ENCODE measurements at regions not wholly inside any gene's neighbourhood (a gene's known extent, or its start where the extent isn't known, plus 50 kb on each side); places are given as distances from the start of the nearest gene placed in this dataset.

DNA sequence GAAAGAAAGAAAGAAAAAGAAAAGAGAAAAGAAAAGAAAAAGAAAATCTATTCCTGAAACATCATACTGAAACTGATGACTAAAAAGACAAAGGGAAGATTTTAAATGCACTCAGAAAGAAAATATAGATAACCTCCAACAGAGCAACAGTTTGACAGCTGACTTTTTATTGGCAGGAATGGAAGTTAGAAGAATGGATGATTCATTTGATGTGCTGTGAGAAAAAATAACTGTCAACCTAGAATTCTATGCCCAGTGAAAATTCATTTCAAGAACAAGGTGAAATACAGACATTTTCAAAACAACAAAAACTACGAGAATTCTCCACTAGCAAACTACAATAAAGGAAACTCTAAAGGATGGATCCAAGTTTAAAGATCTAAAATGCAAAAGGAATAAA lies 50.5 kb upstream of the HSPA12A start:
- no peak for DNase-seq (ENCODE audit: low spot score)

DNA sequence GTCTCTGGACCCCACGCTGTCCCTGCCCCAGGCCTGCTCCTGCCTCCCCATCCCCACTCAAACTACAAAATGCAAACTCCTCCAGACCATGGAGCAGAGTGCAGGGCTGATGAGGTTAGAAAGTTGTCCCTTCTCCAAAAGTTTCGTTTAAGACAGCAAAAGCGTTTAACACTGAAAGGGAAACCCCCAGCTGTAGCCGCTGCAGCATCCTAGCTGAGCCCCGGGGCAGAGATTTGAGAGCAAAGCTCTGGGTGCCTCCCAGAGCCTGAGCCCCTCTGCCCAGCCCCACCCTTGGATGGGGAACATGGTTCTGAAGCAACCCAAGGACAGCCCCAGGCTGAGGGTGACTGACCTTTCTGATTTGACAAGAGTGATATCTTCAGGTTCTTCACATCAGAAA lies 52.8 kb upstream of the ENO4 start:
- no peak for DNase-seq (ENCODE audit: low spot score)

DNA sequence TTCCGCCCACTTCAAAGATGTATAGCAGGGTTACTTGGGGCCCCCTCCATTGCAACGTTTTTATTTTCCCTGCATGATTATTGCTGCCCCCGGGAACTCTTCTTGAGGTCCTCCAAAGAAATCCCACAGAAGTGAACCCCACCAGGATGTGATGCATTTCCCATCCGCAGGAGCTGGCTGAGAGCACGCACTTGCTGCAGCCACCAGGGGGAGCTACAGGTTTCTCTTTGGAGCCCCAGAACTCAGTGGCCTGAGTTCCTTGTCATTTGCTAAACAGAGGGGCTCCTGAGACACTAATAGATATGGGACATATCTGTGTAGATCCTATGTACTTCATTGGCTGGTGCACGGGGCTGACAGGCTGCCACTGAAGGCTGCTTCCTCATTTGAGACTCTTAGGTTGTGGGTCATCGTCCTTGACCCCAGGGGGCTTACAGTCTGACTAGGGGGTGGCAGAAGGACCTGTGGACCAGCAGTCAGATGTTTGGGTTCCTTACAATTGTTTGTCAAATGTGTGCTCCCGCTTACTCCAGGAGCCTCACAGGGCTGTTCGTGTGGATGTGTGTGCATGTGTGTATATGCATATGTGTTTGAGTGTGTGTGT lies 52.3 kb upstream of the ENO4 start:
- peak; percentile 71 for DNase-seq (ENCODE audit: low spot score)

DNA sequence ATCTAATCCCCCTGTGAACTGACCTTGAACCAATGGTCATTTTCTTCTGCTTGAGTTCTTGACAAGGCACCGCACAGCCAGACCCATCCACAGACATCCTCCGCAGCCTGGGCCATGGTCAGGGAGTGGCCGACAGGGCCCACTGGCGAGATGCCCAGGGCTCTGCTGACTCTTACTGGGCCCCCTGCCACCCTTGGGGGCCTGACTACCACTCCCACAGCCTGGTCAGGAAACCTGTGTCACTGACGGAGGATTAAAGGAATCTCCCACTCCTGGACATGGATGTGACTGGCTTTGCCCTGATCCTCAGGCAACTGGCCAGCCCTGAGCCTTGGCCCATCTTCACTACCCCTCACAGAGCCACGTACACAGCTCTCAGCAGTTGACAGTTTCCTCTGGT lies 50.4 kb upstream of the ENO4 start:
- DNase-seq (ENCODE audit: low spot score), result no peak
